ENCODE measurements at regions not wholly inside any gene's neighbourhood (a gene's known extent, or its start where the extent isn't known, plus 50 kb on each side); places are given as distances from the start of the nearest gene placed in this dataset.

- no peak for DNase-seq
These were observed 50.6 kb upstream of the MRPS6 start for GRCh38 chr21:34022627-34023335.

GRCh38 chr21:34021726-34022125, 51.7 kb upstream of the MRPS6 start:
- DNase-seq = no peak

GRCh38 chr21:34020983-34021553, 52.3 kb upstream of the MRPS6 start:
- no peak for DNase-seq

- DNase-seq = no peak
These were observed 53.2 kb upstream of the MRPS6 start for GRCh38 chr21:34020005-34020847.

- no peak for DNase-seq
These were observed 54.0 kb upstream of the MRPS6 start for GRCh38 chr21:34019402-34019801.

GRCh38 chr21:34018910-34019309, 54.5 kb upstream of the MRPS6 start:
- no peak for DNase-seq

GRCh38 chr21:34018185-34018584, 55.2 kb upstream of the MRPS6 start:
- DNase-seq = no peak

GRCh38 chr21:34017039-34017961, 56.1 kb upstream of the MRPS6 start:
- DNase-seq = no peak

GRCh38 chr21:34012640-34013039, 60.7 kb upstream of the MRPS6 start:
- DNase-seq = no peak

GRCh38 chr21:34011660-34012059, 61.7 kb upstream of the MRPS6 start:
- DNase-seq = no peak

- no peak for DNase-seq
These were observed 64.2 kb upstream of the MRPS6 start for GRCh38 chr21:34009193-34009592.

- DNase-seq = no peak
These were observed 64.8 kb upstream of the MRPS6 start for GRCh38 chr21:34008618-34009017.

- DNase-seq = no peak
These were observed 66.7 kb upstream of the MRPS6 start for GRCh38 chr21:34006611-34007168.

- no peak for DNase-seq
These were observed 68.4 kb upstream of the MRPS6 start for GRCh38 chr21:34004974-34005373.

- DNase-seq = no peak
These were observed 69.1 kb upstream of the MRPS6 start for GRCh38 chr21:34004013-34004938.

GRCh38 chr21:34003428-34003827, 70.0 kb upstream of the MRPS6 start:
- no peak for DNase-seq

GRCh38 chr21:34000375-34000774, 73.0 kb upstream of the MRPS6 start:
- no peak for DNase-seq

GRCh38 chr21:33998809-33999208, 74.6 kb upstream of the MRPS6 start:
- DNase-seq = no peak

GRCh38 chr21:33998402-33998801, 75.0 kb upstream of the MRPS6 start:
- DNase-seq = peak; percentile 36

- no peak for DNase-seq
These were observed 75.9 kb upstream of the MRPS6 start for GRCh38 chr21:33997436-33997835.

GRCh38 chr21:33994373-33994772, 78.8 kb upstream of the ATP5PO start:
- DNase-seq = no peak

All from DMS79 (cell line).